IMR-90 (cell line): ENCODE measurements at regions not wholly inside any gene's neighbourhood (a gene's known extent, or its start where the extent isn't known, plus 50 kb on each side); places are given as distances from the start of the nearest gene placed in this dataset.

Source experiments
- ATAC-seq: fragments of 200-7000 bp; cut with Tn5 transposase; 2 replicates; pipeline ENCODE4 v1.9.1; 2020; ENCODE audit warnings: low read depth, mild to moderate bottlenecking, moderate library complexity
- BruUV-seq: library from RNA; stranded (reverse); fragments of 400-500 nt; replicated peaks from 2 replicates; lab custom pipeline; 2021; lab: Mats Ljungman, UMichigan
- CTCF ChIA-PET: fragments of 300-600 bp; formaldehyde crosslinking; extraction: SDS; loops from one replicate; lab custom pipeline; 2021; ENCODE audit warnings: antibody characterized with exemption; lab: Yijun Ruan, JAX
- POLR2A ChIA-PET: fragments of 300-600 bp; sonication (Branson Sonifier 250); formaldehyde crosslinking; loops from one replicate; lab custom pipeline; 2022; ENCODE audit warnings: antibody characterized with exemption; ENCODE audit not compliant: unreplicated experiment; lab: Charles Lee
- DNase-seq: peaks from one replicate; pipeline ENCODE4 v3.0.0; 2013
- H2AFZ ChIP-seq: replicated peaks from 2 replicates; pipeline ENCODE3; 2013; ENCODE audit warnings: low read length, mild to moderate bottlenecking; ENCODE audit not compliant: poor library complexity
- H2AK5ac ChIP-seq: 2 replicates; pipeline ENCODE4 v1.6.1; 2013; ENCODE audit warnings: low read depth, low read length, inconsistent platforms
- H2AK9ac ChIP-seq: replicated peaks from 2 replicates; pipeline ENCODE3; 2013; ENCODE audit warnings: mild to moderate bottlenecking, low read depth, low read length, moderate library complexity; ENCODE audit not compliant: poor library complexity
- H2BK120ac ChIP-seq: 2 replicates; pipeline ENCODE4 v1.6.1; 2013; ENCODE audit warnings: low read depth, low read length, inconsistent platforms
- H2BK15ac ChIP-seq: 3 replicates; pipeline ENCODE4 v1.6.1; 2013; ENCODE audit warnings: low read depth, low read length, inconsistent platforms
- H2BK20ac ChIP-seq: 2 replicates; pipeline ENCODE4 v1.6.1; 2013; ENCODE audit warnings: low read depth, mild to moderate bottlenecking, inconsistent platforms, low read length, moderate library complexity
- H2BK5ac ChIP-seq: 2 replicates; pipeline ENCODE4 v1.6.1; 2013; ENCODE audit warnings: mild to moderate bottlenecking, low read depth, low read length, inconsistent platforms; ENCODE audit not compliant: poor library complexity, severe bottlenecking
- H3K14ac ChIP-seq: replicated peaks from 2 replicates; pipeline ENCODE4 v1.6.1; 2013; ENCODE audit warnings: low read depth, low read length, inconsistent platforms
- H3K18ac ChIP-seq: 2 replicates; pipeline ENCODE4 v1.6.1; 2013; ENCODE audit warnings: low read depth, low read length, control low read depth
- H3K23ac ChIP-seq: 2 replicates; pipeline ENCODE4 v1.6.1; 2013; ENCODE audit warnings: low read depth, low read length, inconsistent platforms
- H3K27ac ChIP-seq: 2 replicates; pipeline ENCODE4 v1.5.1; 2013; ENCODE audit warnings: mild to moderate bottlenecking, control low read depth, low read length; ENCODE audit not compliant: insufficient read depth
- H3K27me3 ChIP-seq: 2 replicates; pipeline ENCODE4 v1.6.1; 2013; ENCODE audit warnings: low read length; ENCODE audit not compliant: control insufficient read depth, insufficient read depth
- H3K36me3 ChIP-seq: 2 replicates; pipeline ENCODE4 v1.6.1; 2013; ENCODE audit warnings: low read length, mixed read lengths; ENCODE audit not compliant: control insufficient read depth, insufficient read depth
- H3K4ac ChIP-seq: 2 replicates; pipeline ENCODE4 v1.6.1; 2013; ENCODE audit warnings: low read depth, low read length, inconsistent platforms
- H3K4me1 ChIP-seq: 2 replicates; pipeline ENCODE4 v1.6.1; 2013; ENCODE audit warnings: low read length, mixed read lengths; ENCODE audit not compliant: control insufficient read depth, insufficient read depth
- H3K4me2 ChIP-seq: 2 replicates; pipeline ENCODE4 v1.6.1; 2013; ENCODE audit warnings: low read depth, mild to moderate bottlenecking, control low read depth, low read length, moderate library complexity
- H3K4me3 ChIP-seq: 2 replicates; pipeline ENCODE4 v1.5.1; 2013; ENCODE audit warnings: low read depth, mild to moderate bottlenecking, control low read depth, low read length, moderate library complexity; ENCODE audit not compliant: insufficient read depth
- H3K56ac ChIP-seq: 2 replicates; pipeline ENCODE4 v1.6.1; 2013; ENCODE audit warnings: low read length, inconsistent platforms; ENCODE audit not compliant: insufficient read depth; ENCODE audit errors: extremely low read depth
- H3K79me1 ChIP-seq, 2 experiments: 2 replicates each; pipeline ENCODE4 v1.6.1; 2013; ENCODE audit warnings: low read length in 2 of 2, inconsistent platforms in 1 of 2, low read depth in 1 of 2
- H3K9ac ChIP-seq: 2 replicates; pipeline ENCODE4 v1.6.1; 2013; ENCODE audit warnings: low read depth, low read length, control low read depth
- H3K9me1 ChIP-seq: 2 replicates; pipeline ENCODE4 v1.6.1; 2013; ENCODE audit warnings: low read length, inconsistent platforms; ENCODE audit not compliant: insufficient read depth
- H3K9me3 ChIP-seq: 2 replicates; pipeline ENCODE4 v1.6.1; 2013; ENCODE audit warnings: low read length; ENCODE audit not compliant: control insufficient read depth, insufficient read depth
- H4K20me1 ChIP-seq: 2 replicates; pipeline ENCODE4 v1.6.1; 2013; ENCODE audit warnings: low read length, inconsistent platforms; ENCODE audit not compliant: insufficient read depth
- H4K5ac ChIP-seq: 2 replicates; pipeline ENCODE4 v1.6.1; 2013; ENCODE audit warnings: mild to moderate bottlenecking, low read depth, low read length, control low read depth
- H4K8ac ChIP-seq, 2 experiments: 2 replicates each; pipeline ENCODE4 v1.6.1; 2013; ENCODE audit warnings: low read depth in 2 of 2, low read length in 2 of 2, control low read depth in 1 of 2, inconsistent platforms in 1 of 2
- H4K91ac ChIP-seq: 2 replicates; pipeline ENCODE4 v1.6.1; 2013; ENCODE audit warnings: low read depth, low read length, inconsistent platforms; ENCODE audit not compliant: insufficient read depth
- BHLHE40 ChIP-seq: fragments of 150-350 bp; IDR thresholded peaks from 2 replicates; pipeline ENCODE4 v1.6.1; 2016; ENCODE audit warnings: mild to moderate bottlenecking, low read depth, low read length
- CEBPB ChIP-seq: IDR thresholded peaks from 2 replicates; pipeline ENCODE4 v1.6.1; 2012; ENCODE audit warnings: low read depth, low read length, improper control_type of control experiment
- CHD1 ChIP-seq: IDR thresholded peaks from 2 replicates; pipeline ENCODE4 v1.6.1; 2012; ENCODE audit warnings: low read depth, low read length, improper control_type of control experiment
- CTCF ChIP-seq: conservative IDR thresholded peaks from 2 replicates; pipeline ENCODE4 v1.5.1; 2012; ENCODE audit warnings: mild to moderate bottlenecking, low read depth, low read length, improper control_type of control experiment
- FOS ChIP-seq: fragments of 150-350 bp; IDR thresholded peaks from 2 replicates; pipeline ENCODE4 v1.6.1; 2016; ENCODE audit warnings: low read depth, low read length
- MAFK ChIP-seq: IDR thresholded peaks from 2 replicates; pipeline ENCODE4 v1.6.1; 2012; ENCODE audit warnings: low read depth, low read length, improper control_type of control experiment
- MAZ ChIP-seq: IDR thresholded peaks from 2 replicates; pipeline ENCODE4 v1.6.1; 2012; ENCODE audit warnings: low read depth, mild to moderate bottlenecking, low read length, improper control_type of control experiment, moderate library complexity, borderline replicate concordance
- MXI1 ChIP-seq: IDR thresholded peaks from 2 replicates; pipeline ENCODE4 v1.6.1; 2012; ENCODE audit warnings: low read depth, mild to moderate bottlenecking, low read length, moderate library complexity, borderline replicate concordance
- NFE2L2 ChIP-seq: fragments of 150-350 bp; IDR thresholded peaks from 2 replicates; pipeline ENCODE4 v1.6.1; 2016; ENCODE audit warnings: low read depth, mild to moderate bottlenecking, low read length
- POLR2A ChIP-seq: IDR thresholded peaks from 2 replicates; pipeline ENCODE4 v1.6.1; 2012; ENCODE audit warnings: mild to moderate bottlenecking, low read depth, low read length
- RAD21 ChIP-seq: IDR thresholded peaks from 2 replicates; pipeline ENCODE4 v1.6.1; 2012; ENCODE audit warnings: low read length, improper control_type of control experiment
- RCOR1 ChIP-seq: IDR thresholded peaks from 2 replicates; pipeline ENCODE4 v1.6.1; 2012; ENCODE audit warnings: mild to moderate bottlenecking, low read length, improper control_type of control experiment; ENCODE audit not compliant: insufficient replicate concordance
- RFX5 ChIP-seq: IDR thresholded peaks from 2 replicates; pipeline ENCODE4 v1.8.0; 2012; ENCODE audit warnings: low read depth, mild to moderate bottlenecking, low read length, moderate library complexity
- SMC3 ChIP-seq: fragments of 150-350 bp; IDR thresholded peaks from 2 replicates; pipeline ENCODE4 v1.6.1; 2016; ENCODE audit warnings: low read depth, mild to moderate bottlenecking, antibody characterized with exemption, low read length, moderate library complexity
- WGBS, 2 experiments: methylation state at CpG; one replicate each; pipeline versions ENCODE4 v1.1.5 to v1.1.7; 2013; ENCODE audit warnings: missing lambda C conversion rate in 2 of 2; ENCODE audit not compliant: insufficient read length in 1 of 2; ENCODE audit errors: extremely low coverage in 2 of 2; 5-methylcytosine and 5-hydroxymethylcytosine counted together
- dilution Hi-C: fragments of 300-500 bp; cut with HindIII; formaldehyde crosslinking; loops from one replicate; pipeline ENCODE4 v1.14.3; 2018; ENCODE audit warnings: low sequenced_read_pairs; ENCODE audit not compliant: unreplicated experiment
- in situ Hi-C: fragments of 300-500 bp; cut with MboI; formaldehyde crosslinking; loops from 3 replicates; pipeline ENCODE4 v1.14.3; 2019; ENCODE audit warnings: low sequenced_read_pairs, inconsistent platforms, mixed read lengths
- intact Hi-C: fragments of 100-400 bp; cut with micrococcal nuclease; formaldehyde crosslinking; loops from 2 replicates; pipeline ENCODE4 v1.10.0; 2022
- TF ChIP-seq, protein P1 (sequence below): fragments of 150-350 bp; IDR thresholded peaks from 2 replicates; pipeline ENCODE4 v1.6.1; 2017; ENCODE audit warnings: mild to moderate bottlenecking, antibody characterized with exemption, low read length, low read depth
- TF ChIP-seq, protein P2 (sequence below): fragments of 150-350 bp; IDR thresholded peaks from 2 replicates; pipeline ENCODE4 v1.6.1; 2016; ENCODE audit warnings: low read depth, mild to moderate bottlenecking, low read length, moderate library complexity, borderline replicate concordance

DNA sequence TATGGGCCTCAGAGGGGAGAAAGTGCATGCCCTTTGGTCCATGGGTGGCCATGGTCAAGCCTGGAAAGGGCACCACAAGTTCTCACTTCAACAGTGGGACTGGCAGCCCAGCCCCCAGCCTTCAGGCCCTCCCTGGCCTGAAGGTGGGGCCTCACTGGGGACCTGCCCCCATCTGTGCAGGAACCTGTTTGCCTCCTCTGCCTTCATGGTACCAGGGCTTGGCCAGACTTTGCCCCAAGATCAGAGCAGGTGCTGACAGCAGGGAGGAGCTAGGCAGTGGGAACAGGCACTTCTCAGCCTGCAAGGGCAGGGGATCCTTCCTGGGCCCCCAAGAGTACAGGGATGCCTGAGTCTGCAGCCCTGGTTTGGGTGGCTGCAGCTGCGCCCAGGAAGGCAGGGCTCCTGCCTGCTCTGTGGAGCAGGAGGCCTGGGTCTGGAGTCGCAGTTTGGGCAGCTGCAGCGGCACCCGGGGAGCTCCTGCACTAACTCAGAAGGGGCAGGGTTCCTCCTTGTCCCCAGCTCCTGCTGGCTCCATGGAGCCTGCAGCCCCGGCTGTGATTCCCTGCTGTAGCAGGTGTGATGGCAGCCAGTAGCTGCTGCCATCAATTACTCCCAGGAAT is 460.1 kb upstream of the NCAM2 start:
- no peak overlapping the region for H3K56ac ChIP-seq
- no peaks in the 10 kb centered on the region for H4K20me1 ChIP-seq
- WGBS, 2 experiments = no CpG with 5 or more reads among the region's 5 CpGs
- TF ChIP-seq MAFK (no peak), RAD21 (no peak), SMC3 (no peak), NFE2L2 (no peak), FOS (no peak), POLR2A (no peak), CHD1 (no peak), CTCF (no peak), RCOR1 (no peak), BHLHE40 (no peak), RFX5 (no peak), CEBPB (no peak), MXI1 (no peak), MAZ (no peak)
- TF ChIP-seq, protein P1, sequence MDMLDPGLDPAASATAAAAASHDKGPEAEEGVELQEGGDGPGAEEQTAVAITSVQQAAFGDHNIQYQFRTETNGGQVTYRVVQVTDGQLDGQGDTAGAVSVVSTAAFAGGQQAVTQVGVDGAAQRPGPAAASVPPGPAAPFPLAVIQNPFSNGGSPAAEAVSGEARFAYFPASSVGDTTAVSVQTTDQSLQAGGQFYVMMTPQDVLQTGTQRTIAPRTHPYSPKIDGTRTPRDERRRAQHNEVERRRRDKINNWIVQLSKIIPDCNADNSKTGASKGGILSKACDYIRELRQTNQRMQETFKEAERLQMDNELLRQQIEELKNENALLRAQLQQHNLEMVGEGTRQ = no peak
- TF ChIP-seq, protein P2, sequence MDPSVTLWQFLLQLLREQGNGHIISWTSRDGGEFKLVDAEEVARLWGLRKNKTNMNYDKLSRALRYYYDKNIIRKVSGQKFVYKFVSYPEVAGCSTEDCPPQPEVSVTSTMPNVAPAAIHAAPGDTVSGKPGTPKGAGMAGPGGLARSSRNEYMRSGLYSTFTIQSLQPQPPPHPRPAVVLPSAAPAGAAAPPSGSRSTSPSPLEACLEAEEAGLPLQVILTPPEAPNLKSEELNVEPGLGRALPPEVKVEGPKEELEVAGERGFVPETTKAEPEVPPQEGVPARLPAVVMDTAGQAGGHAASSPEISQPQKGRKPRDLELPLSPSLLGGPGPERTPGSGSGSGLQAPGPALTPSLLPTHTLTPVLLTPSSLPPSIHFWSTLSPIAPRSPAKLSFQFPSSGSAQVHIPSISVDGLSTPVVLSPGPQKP = no peak
- no peak overlapping the region for H4K5ac ChIP-seq
- H3K23ac ChIP-seq = no peak overlapping the region
- H3K9ac ChIP-seq = no peak overlapping the region
- dilution Hi-C loops (no loop called here), intact Hi-C loops (no loop called here), in situ Hi-C loops (no loop called here)
- POLR2A ChIA-PET = no interaction called here
- ATAC-seq = no peak
- no peak overlapping the region for H3K4ac ChIP-seq
- no peak overlapping the region for H3K4me3 ChIP-seq
- no peak overlapping the region for H2AK9ac ChIP-seq
- no peak overlapping the region for H2BK15ac ChIP-seq
- no peaks in the 10 kb centered on the region for H3K27me3 ChIP-seq
- peaks cover 15% of the 10 kb centered on the region for H3K9me3 ChIP-seq
- no peak overlapping the region for H2AK5ac ChIP-seq
- H3K4me2 ChIP-seq = no peak overlapping the region
- no peak overlapping the region for H3K27ac ChIP-seq
- H2AFZ ChIP-seq = no peak overlapping the region
- CTCF ChIA-PET = interaction anchor here (0.6 kb wide), 1 partner anchor 466 kb away, joined by 3 read pairs; no protein-coding TSS in a partner anchor
- H3K9me1 ChIP-seq = no peaks in the 10 kb centered on the region
- no peak overlapping the region for H4K91ac ChIP-seq
- H3K4me1 ChIP-seq = no peaks in the 10 kb centered on the region
- H2BK20ac ChIP-seq = no peak overlapping the region
- H3K36me3 ChIP-seq = no peaks in the 10 kb centered on the region
- DNase-seq = no peak
- no peak overlapping the region for H4K8ac ChIP-seq
- H2BK120ac ChIP-seq = no peak overlapping the region
- H3K18ac ChIP-seq = no peak overlapping the region
- BruUV-seq = no TSS peak
- H3K14ac ChIP-seq = no peak overlapping the region
- H3K79me1 ChIP-seq = no peaks in the 10 kb centered on the region
- no peak overlapping the region for H2BK5ac ChIP-seq
